ENCODE measurements at regions not wholly inside any gene's neighbourhood (a gene's known extent, or its start where the extent isn't known, plus 50 kb on each side); places are given as distances from the start of the nearest gene placed in this dataset.

GRCh38 chr18:54712306-54712705 lies 116.0 kb upstream of the RAB27B start:
- intact Hi-C loops (cut with DNase I) = no loop called here
- no peaks in the 10 kb centered on the region for H3K4me1 ChIP-seq (ENCODE audit: control insufficient read depth in 1 of 2, insufficient read depth in 2 of 2, low read length in 2 of 2)
- WGBS, 2 donors = 33 to 41% methylated on average over 3 of the region's 3 CpGs
- H3K27me3 ChIP-seq (ENCODE audit: control insufficient read depth in 1 of 2, insufficient read depth in 2 of 2, low read length in 1 of 2) = no peaks in the 10 kb centered on the region
- H3K9me3 ChIP-seq (ENCODE audit: control insufficient read depth, low read length) = no peaks in the 10 kb centered on the region
- H3K4me3 ChIP-seq (ENCODE audit: low read length in 2 of 2) = no peak overlapping the region
- H3K36me3 ChIP-seq (ENCODE audit: control insufficient read depth in 1 of 2, insufficient read depth in 2 of 2, low read length in 1 of 2) = no peaks in the 10 kb centered on the region
- no peak overlapping the region for H3K27ac ChIP-seq (ENCODE audit: low read depth in 1 of 2, low read length in 2 of 2)
- no peak for ATAC-seq (ENCODE audit: low FRiP score)
- no peak for DNase-seq

- 74 to 75% methylated on average over 8 of the region's 8 CpGs for WGBS, 2 donors
Measured at GRCh38 chr18:54712758-54713157, 115.5 kb upstream of the RAB27B start.

GRCh38 chr18:54713386-54713785 lies 114.9 kb upstream of the RAB27B start:
- no peak for DNase-seq
- intact Hi-C loops (cut with DNase I) = no loop called here
- Histone ChIP-seq H3K4me3 (ENCODE audit: low read length in 2 of 2) (no peak overlapping the region), H3K9me3 (ENCODE audit: control insufficient read depth, low read length) (no peaks in the 10 kb centered on the region), H3K27ac (ENCODE audit: low read depth in 1 of 2, low read length in 2 of 2) (no peak overlapping the region), H3K27me3 (ENCODE audit: control insufficient read depth in 1 of 2, insufficient read depth in 2 of 2, low read length in 1 of 2) (peaks cover 0 to 1% of the 10 kb centered on the region in 2 donors), H3K4me1 (ENCODE audit: control insufficient read depth in 1 of 2, insufficient read depth in 2 of 2, low read length in 2 of 2) (no peaks in the 10 kb centered on the region), H3K36me3 (ENCODE audit: control insufficient read depth in 1 of 2, insufficient read depth in 2 of 2, low read length in 1 of 2) (no peaks in the 10 kb centered on the region)
- ATAC-seq (ENCODE audit: low FRiP score) = no peak
- WGBS, 2 donors = 94 to 96% methylated on average over 4 of the region's 4 CpGs

More at GRCh38 chr18:54712758-54713157, 115.5 kb upstream of the RAB27B start:
- DNase-seq (no peak), ATAC-seq (ENCODE audit: low FRiP score) (no peak)
- H3K27me3 ChIP-seq (ENCODE audit: control insufficient read depth in 1 of 2, insufficient read depth in 2 of 2, low read length in 1 of 2) = no peaks in the 10 kb centered on the region
- no peaks in the 10 kb centered on the region for H3K36me3 ChIP-seq (ENCODE audit: control insufficient read depth in 1 of 2, insufficient read depth in 2 of 2, low read length in 1 of 2)
- no peaks in the 10 kb centered on the region for H3K4me1 ChIP-seq (ENCODE audit: control insufficient read depth in 1 of 2, insufficient read depth in 2 of 2, low read length in 2 of 2)
- H3K9me3 ChIP-seq (ENCODE audit: control insufficient read depth, low read length) = no peaks in the 10 kb centered on the region
- no peak overlapping the region for H3K4me3 ChIP-seq (ENCODE audit: low read length in 2 of 2)
- no peak overlapping the region for H3K27ac ChIP-seq (ENCODE audit: low read depth in 1 of 2, low read length in 2 of 2)
- intact Hi-C loops (cut with DNase I) = no loop called here

- no peak for DNase-seq
- no peaks in the 10 kb centered on the region for H3K4me1 ChIP-seq (ENCODE audit: control insufficient read depth in 1 of 2, insufficient read depth in 2 of 2, low read length in 2 of 2)
Measured at GRCh38 chr18:54714851-54715250, 113.4 kb upstream of the RAB27B start.

GRCh38 chr18:54716586-54716985 lies 111.7 kb upstream of the RAB27B start:
- H3K27me3 ChIP-seq (ENCODE audit: control insufficient read depth in 1 of 2, insufficient read depth in 2 of 2, low read length in 1 of 2) = peaks cover 0 to 1% of the 10 kb centered on the region in 2 donors
- 57 to 62% methylated on average over 2 of the region's 2 CpGs for WGBS, 2 donors
- intact Hi-C loops (cut with DNase I) = no loop called here
- DNase-seq (no peak), ATAC-seq (ENCODE audit: low FRiP score) (no peak)
- H3K4me1 ChIP-seq (ENCODE audit: control insufficient read depth in 1 of 2, insufficient read depth in 2 of 2, low read length in 2 of 2) = no peaks in the 10 kb centered on the region
- no peaks in the 10 kb centered on the region for H3K36me3 ChIP-seq (ENCODE audit: control insufficient read depth in 1 of 2, insufficient read depth in 2 of 2, low read length in 1 of 2)
- H3K4me3 ChIP-seq (ENCODE audit: low read length in 2 of 2) = no peak overlapping the region
- H3K9me3 ChIP-seq (ENCODE audit: control insufficient read depth, low read length) = no peaks in the 10 kb centered on the region
- H3K27ac ChIP-seq (ENCODE audit: low read depth in 1 of 2, low read length in 2 of 2) = no peak overlapping the region

More at GRCh38 chr18:54714851-54715250, 113.4 kb upstream of the RAB27B start:
- no peak for ATAC-seq (ENCODE audit: low FRiP score)
- H3K36me3 ChIP-seq (ENCODE audit: control insufficient read depth in 1 of 2, insufficient read depth in 2 of 2, low read length in 1 of 2) = no peaks in the 10 kb centered on the region
- 58 to 66% methylated on average over 1 of the region's 1 CpG for WGBS, 2 donors
- no peak overlapping the region for H3K27ac ChIP-seq (ENCODE audit: low read depth in 1 of 2, low read length in 2 of 2)
- peaks cover 0 to 1% of the 10 kb centered on the region in 2 donors for H3K27me3 ChIP-seq (ENCODE audit: control insufficient read depth in 1 of 2, insufficient read depth in 2 of 2, low read length in 1 of 2)
- H3K4me3 ChIP-seq (ENCODE audit: low read length in 2 of 2) = no peak overlapping the region
- H3K9me3 ChIP-seq (ENCODE audit: control insufficient read depth, low read length) = no peaks in the 10 kb centered on the region
- intact Hi-C loops (cut with DNase I) = no loop called here

GRCh38 chr18:54717673-54718407 lies 110.4 kb upstream of the RAB27B start:
- Histone ChIP-seq H3K9me3 (ENCODE audit: control insufficient read depth, low read length) (no peaks in the 10 kb centered on the region), H3K36me3 (ENCODE audit: control insufficient read depth in 1 of 2, insufficient read depth in 2 of 2, low read length in 1 of 2) (no peaks in the 10 kb centered on the region), H3K27me3 (ENCODE audit: control insufficient read depth in 1 of 2, insufficient read depth in 2 of 2, low read length in 1 of 2) (peaks cover 0 to 1% of the 10 kb centered on the region in 2 donors), H3K4me3 (ENCODE audit: low read length in 2 of 2) (no peak overlapping the region), H3K27ac (ENCODE audit: low read depth in 1 of 2, low read length in 2 of 2) (no peak overlapping the region), H3K4me1 (ENCODE audit: control insufficient read depth in 1 of 2, insufficient read depth in 2 of 2, low read length in 2 of 2) (no peaks in the 10 kb centered on the region)
- ATAC-seq (ENCODE audit: low FRiP score) = no peak
- no peak for DNase-seq
- intact Hi-C loops (cut with DNase I) = no loop called here
- WGBS, 2 donors = 13 to 14% methylated on average over 14 of the region's 14 CpGs

- H3K27ac ChIP-seq (ENCODE audit: low read depth in 1 of 2, low read length in 2 of 2) = no peak overlapping the region
- H3K9me3 ChIP-seq (ENCODE audit: control insufficient read depth, low read length) = no peaks in the 10 kb centered on the region
- intact Hi-C loops (cut with DNase I) = no loop called here
- no peak overlapping the region for H3K4me3 ChIP-seq (ENCODE audit: low read length in 2 of 2)
- no peaks in the 10 kb centered on the region for H3K4me1 ChIP-seq (ENCODE audit: control insufficient read depth in 1 of 2, insufficient read depth in 2 of 2, low read length in 2 of 2)
- peaks cover 0 to 1% of the 10 kb centered on the region in 2 donors for H3K27me3 ChIP-seq (ENCODE audit: control insufficient read depth in 1 of 2, insufficient read depth in 2 of 2, low read length in 1 of 2)
- ATAC-seq (ENCODE audit: low FRiP score) (no peak), DNase-seq (no peak)
- 46 to 61% methylated on average over 1 of the region's 1 CpG for WGBS, 2 donors
- no peaks in the 10 kb centered on the region for H3K36me3 ChIP-seq (ENCODE audit: control insufficient read depth in 1 of 2, insufficient read depth in 2 of 2, low read length in 1 of 2)
Measured at GRCh38 chr18:54718408-54718773, 109.9 kb upstream of the RAB27B start.

- 64 to 75% methylated on average over 1 of the region's 1 CpG for WGBS, 2 donors
- DNase-seq = no peak
Measured at GRCh38 chr18:54720620-54721019, 107.7 kb upstream of the RAB27B start.

GRCh38 chr18:54726143-54726542 lies 102.1 kb upstream of the RAB27B start:
- Histone ChIP-seq H3K4me1 (ENCODE audit: control insufficient read depth in 1 of 2, insufficient read depth in 2 of 2, low read length in 2 of 2) (no peaks in the 10 kb centered on the region), H3K27me3 (ENCODE audit: control insufficient read depth in 1 of 2, insufficient read depth in 2 of 2, low read length in 1 of 2) (no peaks in the 10 kb centered on the region), H3K4me3 (ENCODE audit: low read length in 2 of 2) (no peak overlapping the region), H3K36me3 (ENCODE audit: control insufficient read depth in 1 of 2, insufficient read depth in 2 of 2, low read length in 1 of 2) (no peaks in the 10 kb centered on the region), H3K27ac (ENCODE audit: low read depth in 1 of 2, low read length in 2 of 2) (no peak overlapping the region), H3K9me3 (ENCODE audit: control insufficient read depth, low read length) (no peaks in the 10 kb centered on the region)
- no peak for DNase-seq
- 76 to 79% methylated on average over 4 of the region's 4 CpGs for WGBS, 2 donors
- no peak for ATAC-seq (ENCODE audit: low FRiP score)
- intact Hi-C loops (cut with DNase I) = no loop called here

More at GRCh38 chr18:54720620-54721019, 107.7 kb upstream of the RAB27B start:
- no peaks in the 10 kb centered on the region for H3K9me3 ChIP-seq (ENCODE audit: control insufficient read depth, low read length)
- intact Hi-C loops (cut with DNase I) = no loop called here
- ATAC-seq (ENCODE audit: low FRiP score) = no peak
- H3K4me1 ChIP-seq (ENCODE audit: control insufficient read depth in 1 of 2, insufficient read depth in 2 of 2, low read length in 2 of 2) = no peaks in the 10 kb centered on the region
- no peaks in the 10 kb centered on the region for H3K36me3 ChIP-seq (ENCODE audit: control insufficient read depth in 1 of 2, insufficient read depth in 2 of 2, low read length in 1 of 2)
- no peak overlapping the region for H3K4me3 ChIP-seq (ENCODE audit: low read length in 2 of 2)
- no peak overlapping the region for H3K27ac ChIP-seq (ENCODE audit: low read depth in 1 of 2, low read length in 2 of 2)
- H3K27me3 ChIP-seq (ENCODE audit: control insufficient read depth in 1 of 2, insufficient read depth in 2 of 2, low read length in 1 of 2) = peaks cover 0 to 1% of the 10 kb centered on the region in 2 donors

All from aorta (tissue), 5 donors.